Suppressor macrophage treated with lipopolysaccharide for 1 hour (primary cell): ENCODE measurements at regions not wholly inside any gene's neighbourhood (a gene's known extent, or its start where the extent isn't known, plus 50 kb on each side); places are given as distances from the start of the nearest gene placed in this dataset.
"Not testable (repeated sequence)": the region's sequence is repeated elsewhere in the genome, so short reads cannot be mapped to it uniquely, and the experiment has no call there.

Source experiments
- DNase-seq, 3 donors: peaks; one replicate each; pipeline ENCODE4 v3.0.0-alpha.2; 2020 to 2022

GRCh38 chr5:117189784-117190183 is 615.2 kb upstream of the SEMA6A start:
- no peak for DNase-seq

GRCh38 chr5:117188211-117188610 is 613.6 kb upstream of the SEMA6A start:
- no peak for DNase-seq

GRCh38 chr5:117186751-117187150 is 612.1 kb upstream of the SEMA6A start:
- no peak for DNase-seq

- no peak for DNase-seq
These were observed 608.7 kb upstream of the SEMA6A start for GRCh38 chr5:117183326-117183725.

GRCh38 chr5:117182104-117182503 is 607.5 kb upstream of the SEMA6A start:
- DNase-seq: no peak

- no peak for DNase-seq
These were observed 602.7 kb upstream of the SEMA6A start for GRCh38 chr5:117177302-117177701.

- no peak for DNase-seq
These were observed 590.4 kb upstream of the SEMA6A start for GRCh38 chr5:117165068-117165467.

GRCh38 chr5:117161718-117162335 is 587.2 kb upstream of the SEMA6A start:
- DNase-seq: no peak

GRCh38 chr5:117160391-117160790 is 585.8 kb upstream of the SEMA6A start:
- no peak for DNase-seq

- no peak for DNase-seq
These were observed 574.7 kb upstream of the SEMA6A start for GRCh38 chr5:117149312-117149711.

- no peak for DNase-seq
These were observed 569.5 kb upstream of the SEMA6A start for GRCh38 chr5:117144086-117144485.

GRCh38 chr5:117143406-117143805 is 568.8 kb upstream of the SEMA6A start:
- no peak for DNase-seq

GRCh38 chr5:117138523-117138922 is 563.9 kb upstream of the SEMA6A start:
- no peak for DNase-seq

GRCh38 chr5:117135851-117136250 is 561.2 kb upstream of the SEMA6A start:
- no peak for DNase-seq

- DNase-seq: no peak
These were observed 558.6 kb upstream of the SEMA6A start for GRCh38 chr5:117133198-117133597.

GRCh38 chr5:117131876-117132275 is 557.3 kb upstream of the SEMA6A start:
- no peak for DNase-seq

GRCh38 chr5:117131048-117131679 is 556.5 kb upstream of the SEMA6A start:
- no peak for DNase-seq

- DNase-seq: no peak
These were observed 543.9 kb upstream of the SEMA6A start for GRCh38 chr5:117118499-117118898.

- not testable (repeated sequence) for DNase-seq
These were observed 542.7 kb upstream of the SEMA6A start for GRCh38 chr5:117117314-117117713.

- no peak for DNase-seq
These were observed 535.9 kb upstream of the SEMA6A start for GRCh38 chr5:117110548-117110947.

- no peak for DNase-seq
These were observed 533.2 kb upstream of the SEMA6A start for GRCh38 chr5:117107859-117108258.

- DNase-seq: no peak
These were observed 529.1 kb upstream of the SEMA6A start for GRCh38 chr5:117103703-117104102.

- no peak for DNase-seq
These were observed 528.0 kb upstream of the SEMA6A start for GRCh38 chr5:117102591-117102990.

- DNase-seq: no peak
These were observed 525.6 kb upstream of the SEMA6A start for GRCh38 chr5:117100176-117100575.

- DNase-seq: no peak
These were observed 523.5 kb upstream of the SEMA6A start for GRCh38 chr5:117098094-117098493.
